Dermis microvascular lymphatic vessel endothelial cell (primary cell): ENCODE measurements at regions not wholly inside any gene's neighbourhood (a gene's known extent, or its start where the extent isn't known, plus 50 kb on each side); places are given as distances from the start of the nearest gene placed in this dataset.

Experiments used
- DNase-seq, 2 donors: peaks; one replicate each; pipeline versions ENCODE4 v3.0.0 to v3.0.0-alpha.2; 2010; ENCODE audit warnings: low read depth in 2 of 2

- no peak for DNase-seq
These were observed 258.3 kb upstream of the SALL3 start for GRCh38 chr18:78721238-78721875.

GRCh38 chr18:78721981-78722380, 257.6 kb upstream of the SALL3 start:
- DNase-seq: no peak

- DNase-seq: no peak
These were observed 257.2 kb upstream of the SALL3 start for GRCh38 chr18:78722386-78722785.

- no peak for DNase-seq
These were observed 256.5 kb upstream of the SALL3 start for GRCh38 chr18:78722929-78723710.

GRCh38 chr18:78724214-78724914, 255.3 kb upstream of the SALL3 start:
- no peak for DNase-seq

GRCh38 chr18:78725426-78725825, 254.2 kb upstream of the SALL3 start:
- no peak for DNase-seq

- no peak for DNase-seq
These were observed 253.1 kb upstream of the SALL3 start for GRCh38 chr18:78726326-78727056.

GRCh38 chr18:78727057-78727739, 252.4 kb upstream of the SALL3 start:
- no peak for DNase-seq

GRCh38 chr18:78727877-78728783, 251.5 kb upstream of the SALL3 start:
- DNase-seq: no peak

GRCh38 chr18:78728784-78729467, 250.7 kb upstream of the SALL3 start:
- DNase-seq: no peak

GRCh38 chr18:78730546-78730945, 249.1 kb upstream of the SALL3 start:
- no peak for DNase-seq

- DNase-seq: no peak
These were observed 248.6 kb upstream of the SALL3 start for GRCh38 chr18:78731016-78731397.

- DNase-seq: no peak
These were observed 248.1 kb upstream of the SALL3 start for GRCh38 chr18:78731398-78732032.

GRCh38 chr18:78732273-78733210, 247.1 kb upstream of the SALL3 start:
- DNase-seq: no peak

- no peak for DNase-seq
These were observed 245.6 kb upstream of the SALL3 start for GRCh38 chr18:78733762-78734613.

- DNase-seq: no peak
These were observed 245.0 kb upstream of the SALL3 start for GRCh38 chr18:78734614-78734945.
